Thymus (tissue), 11 donors: ENCODE measurements at regions not wholly inside any gene's neighbourhood (a gene's known extent, or its start where the extent isn't known, plus 50 kb on each side); places are given as distances from the start of the nearest gene placed in this dataset.

ENCODE experiments used
- DNase-seq, 9 donors: peaks; one replicate each; pipeline ENCODE4 v3.0.0-alpha.2; 2013; ENCODE audit warnings: low spot score in 9 of 9, low read depth in 6 of 9, missing footprints in 1 of 9
- H3K27ac ChIP-seq, 2 donors: one replicate each; pipeline ENCODE4 v1.5.1; 2013; ENCODE audit warnings: control low read depth in 1 of 2, low read depth in 1 of 2, low read length in 1 of 2, mild to moderate bottlenecking in 1 of 2, moderate library complexity in 1 of 2
- H3K27me3 ChIP-seq, 2 donors: one replicate each; pipeline ENCODE4 v1.5.1; 2013; ENCODE audit warnings: low read length in 1 of 2; ENCODE audit not compliant: control insufficient read depth in 2 of 2, insufficient read depth in 1 of 2
- H3K36me3 ChIP-seq, 2 donors: one replicate each; pipeline ENCODE4 v1.5.1; 2013; ENCODE audit warnings: low read length in 1 of 2, mild to moderate bottlenecking in 1 of 2, moderate library complexity in 1 of 2; ENCODE audit not compliant: control insufficient read depth in 2 of 2, insufficient read depth in 2 of 2
- H3K4me1 ChIP-seq, 2 donors: one replicate each; pipeline ENCODE4 v1.5.1; 2013; ENCODE audit warnings: low read length in 2 of 2; ENCODE audit not compliant: control insufficient read depth in 2 of 2, insufficient read depth in 2 of 2
- H3K4me3 ChIP-seq, 2 donors: one replicate each; pipeline ENCODE4 v1.5.1; 2013; ENCODE audit warnings: low read length in 2 of 2, control low read depth in 1 of 2, mild to moderate bottlenecking in 1 of 2
- H3K9me3 ChIP-seq, 2 donors: one replicate each; pipeline ENCODE4 v1.5.1; 2013; ENCODE audit warnings: low read length in 1 of 2, mild to moderate bottlenecking in 1 of 2; ENCODE audit not compliant: control insufficient read depth in 2 of 2, insufficient read depth in 1 of 2
- WGBS: extraction: QIAGEN DNeasy Blood & Tissue Kit; methylation state at CpG from one replicate; pipeline ENCODE4 v1.1.7; 2013; 5-methylcytosine and 5-hydroxymethylcytosine counted together
- donor health status: healthy.

- Histone ChIP-seq H3K9me3 (no peaks in the 10 kb centered on the region), H3K27me3 (no peaks in the 10 kb centered on the region), H3K4me1 (no peaks in the 10 kb centered on the region), H3K27ac (no peak overlapping the region), H3K36me3 (no peaks in the 10 kb centered on the region), H3K4me3 (no peak overlapping the region)
- WGBS = 70% methylated on average over 2 of the region's 2 CpGs
- DNase-seq = no peak
Observed at GRCh38 chrY:14139521-14139920, 83.5 kb downstream of the VCY1B start.

- Histone ChIP-seq H3K9me3 (no peaks in the 10 kb centered on the region), H3K4me1 (no peaks in the 10 kb centered on the region)
Observed at GRCh38 chrY:14145614-14146013, 89.6 kb downstream of the VCY1B start.

GRCh38 chrY:14182776-14183175 is 126.7 kb downstream of the VCY1B start:
- no peaks in the 10 kb centered on the region for H3K36me3 ChIP-seq
- 59% methylated on average over 3 of the region's 3 CpGs for WGBS
- H3K9me3 ChIP-seq = no peaks in the 10 kb centered on the region
- H3K27ac ChIP-seq = no peak overlapping the region
- H3K4me3 ChIP-seq = no peak overlapping the region
- DNase-seq = no peak
- no peaks in the 10 kb centered on the region for H3K4me1 ChIP-seq
- H3K27me3 ChIP-seq = no peaks in the 10 kb centered on the region

More at GRCh38 chrY:14145614-14146013, 89.6 kb downstream of the VCY1B start:
- Histone ChIP-seq H3K4me3 (no peak overlapping the region), H3K27me3 (no peaks in the 10 kb centered on the region), H3K27ac (no peak overlapping the region), H3K36me3 (no peaks in the 10 kb centered on the region)
- DNase-seq = no peak

DNA sequence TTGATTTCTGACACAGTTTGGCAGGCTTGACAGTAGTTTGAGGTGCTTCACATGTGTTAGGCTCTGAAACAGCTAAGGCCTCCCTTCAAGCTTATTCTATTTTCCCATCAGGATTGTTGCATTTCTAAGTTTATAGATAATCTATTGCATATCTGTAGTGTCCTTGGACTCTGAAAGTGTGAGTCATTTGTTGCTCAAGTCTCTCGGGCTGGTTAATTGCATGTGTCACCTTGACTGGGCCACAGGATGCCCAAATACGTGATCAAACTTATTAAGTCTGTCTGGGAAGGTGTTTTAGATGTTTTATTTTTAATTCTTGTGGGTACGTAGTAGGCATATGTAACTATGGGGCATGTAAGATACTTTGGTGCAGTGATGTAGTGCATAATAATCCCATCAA is 166.0 kb downstream of the VCY1B start:
- Histone ChIP-seq H3K4me1 (no peaks in the 10 kb centered on the region), H3K9me3 (no peaks in the 10 kb centered on the region), H3K36me3 (no peaks in the 10 kb centered on the region), H3K27ac (no peak overlapping the region), H3K4me3 (no peak overlapping the region), H3K27me3 (no peaks in the 10 kb centered on the region)
- DNase-seq = no peak
- WGBS = 85% methylated on average over 3 of the region's 3 CpGs

GRCh38 chrY:14231703-14232102 is 175.7 kb downstream of the VCY1B start:
- Histone ChIP-seq H3K27me3 (no peaks in the 10 kb centered on the region), H3K9me3 (no peaks in the 10 kb centered on the region), H3K4me1 (no peaks in the 10 kb centered on the region), H3K36me3 (no peaks in the 10 kb centered on the region), H3K27ac (no peak overlapping the region), H3K4me3 (no peak overlapping the region)
- WGBS = 24% methylated on average over 10 of the region's 10 CpGs
- no peak for DNase-seq

DNA sequence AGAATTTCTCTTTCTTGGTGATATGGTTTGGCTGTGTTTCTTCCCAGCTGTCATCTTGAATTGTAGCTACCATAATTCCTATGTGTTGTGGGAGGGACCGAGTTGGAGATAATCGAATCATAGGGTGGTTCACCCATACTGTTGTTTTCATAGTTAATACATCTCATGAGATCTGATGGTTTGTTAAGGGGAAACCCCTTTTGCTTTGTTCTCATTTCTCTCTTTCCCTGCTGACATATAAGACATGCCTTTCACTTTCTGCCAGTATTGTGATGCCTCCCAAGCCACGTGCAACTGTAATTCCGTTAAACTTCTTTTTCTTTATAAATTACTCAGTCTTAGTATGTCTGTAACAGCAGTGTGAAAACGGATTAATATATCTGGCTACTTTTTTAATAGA is 179.0 kb downstream of the VCY1B start:
- H3K27ac ChIP-seq = no peak overlapping the region
- H3K9me3 ChIP-seq = no peaks in the 10 kb centered on the region
- DNase-seq = no peak

DNA sequence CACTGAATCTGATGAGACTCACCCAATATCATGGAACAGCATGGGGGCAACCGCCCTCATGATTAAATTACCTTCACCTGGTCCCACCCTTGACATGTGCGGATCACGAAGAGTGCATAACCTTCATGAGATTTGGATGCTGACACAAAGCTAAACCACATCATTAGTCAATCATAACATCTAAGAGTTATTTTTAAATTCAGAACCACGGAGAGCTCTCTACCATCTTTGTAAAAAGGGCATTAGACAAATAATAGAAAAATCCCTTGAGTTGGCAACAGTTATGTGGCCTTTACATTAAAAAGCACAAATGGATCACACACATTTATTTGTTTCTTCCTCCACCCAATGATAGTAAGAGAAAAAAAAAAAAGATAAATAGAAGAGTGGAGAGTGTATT is 182.2 kb downstream of the VCY1B start:
- H3K4me3 ChIP-seq = no peak overlapping the region
- no peaks in the 10 kb centered on the region for H3K36me3 ChIP-seq
- no peaks in the 10 kb centered on the region for H3K4me1 ChIP-seq
- no peak for DNase-seq
- WGBS = 86% methylated on average over 4 of the region's 4 CpGs
- no peaks in the 10 kb centered on the region for H3K9me3 ChIP-seq
- H3K27me3 ChIP-seq = no peaks in the 10 kb centered on the region
- no peak overlapping the region for H3K27ac ChIP-seq

More for the DNA sequence above, 179.0 kb downstream of the VCY1B start:
- H3K4me1 ChIP-seq = no peaks in the 10 kb centered on the region
- H3K4me3 ChIP-seq = no peak overlapping the region
- 85% methylated on average over 5 of the region's 5 CpGs for WGBS
- H3K27me3 ChIP-seq = no peaks in the 10 kb centered on the region
- no peaks in the 10 kb centered on the region for H3K36me3 ChIP-seq

DNA sequence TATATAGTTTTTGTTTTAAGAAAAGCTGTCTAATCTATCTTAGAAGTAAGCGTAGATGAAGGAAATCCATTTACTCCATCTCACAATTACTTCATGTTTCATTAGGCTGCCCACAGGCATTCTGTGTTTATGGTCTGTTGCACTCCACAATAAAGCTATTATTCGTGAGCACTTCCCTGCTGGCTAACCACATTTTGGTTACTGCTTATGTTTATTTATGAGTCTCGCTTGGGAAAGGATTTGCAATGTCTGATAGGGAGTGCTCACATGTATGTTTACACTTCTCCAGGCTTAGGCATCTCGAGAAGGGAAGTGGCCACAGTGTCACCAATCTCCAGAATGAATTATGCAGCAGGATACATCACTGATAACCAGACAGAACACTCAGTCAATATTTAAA is 190.9 kb downstream of the VCY1B start:
- Histone ChIP-seq H3K9me3 (no peaks in the 10 kb centered on the region), H3K4me1 (no peaks in the 10 kb centered on the region), H3K27me3 (no peaks in the 10 kb centered on the region), H3K27ac (no peak overlapping the region), H3K36me3 (no peaks in the 10 kb centered on the region), H3K4me3 (no peak overlapping the region)
- 17% methylated on average over 4 of the region's 4 CpGs for WGBS
- DNase-seq = no peak

- no peaks in the 10 kb centered on the region for H3K4me1 ChIP-seq
- no peaks in the 10 kb centered on the region for H3K36me3 ChIP-seq
- H3K9me3 ChIP-seq = no peaks in the 10 kb centered on the region
- no peaks in the 10 kb centered on the region for H3K27me3 ChIP-seq
- no peak overlapping the region for H3K27ac ChIP-seq
- no peak overlapping the region for H3K4me3 ChIP-seq
- WGBS = 42% methylated on average over 3 of the region's 3 CpGs
- DNase-seq = no peak
Observed at GRCh38 chrY:14248878-14249576, 193.0 kb downstream of the VCY1B start.
